T-helper 22 cell (primary cell): ENCODE measurements at regions not wholly inside any gene's neighbourhood (a gene's known extent, or its start where the extent isn't known, plus 50 kb on each side); places are given as distances from the start of the nearest gene placed in this dataset.

Experiments
- DNase-seq: peaks from one replicate; pipeline ENCODE4 v3.0.0-alpha.2; 2020; ENCODE audit warnings: low read depth

DNA sequence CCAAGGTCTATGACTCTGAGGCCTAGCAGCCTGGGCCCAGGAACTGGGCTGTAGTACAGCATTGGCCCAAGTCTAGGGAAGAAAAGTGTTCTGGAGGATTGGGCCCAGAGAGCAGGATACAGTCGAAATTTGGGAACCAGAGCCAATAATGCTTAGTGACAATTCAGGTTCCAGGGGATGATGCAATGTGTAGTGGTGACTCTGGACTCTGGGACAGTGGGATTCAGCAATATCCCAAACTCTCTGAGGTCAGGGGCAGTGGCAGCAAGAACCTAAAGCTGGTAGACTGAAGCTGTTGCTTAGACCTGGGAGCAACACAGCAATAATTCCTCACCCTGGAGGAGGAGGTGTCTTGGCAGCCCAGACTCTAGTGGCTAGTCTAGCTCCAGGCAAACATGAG, 545.5 kb upstream of the ARGLU1 start:
- DNase-seq, result no peak

DNA sequence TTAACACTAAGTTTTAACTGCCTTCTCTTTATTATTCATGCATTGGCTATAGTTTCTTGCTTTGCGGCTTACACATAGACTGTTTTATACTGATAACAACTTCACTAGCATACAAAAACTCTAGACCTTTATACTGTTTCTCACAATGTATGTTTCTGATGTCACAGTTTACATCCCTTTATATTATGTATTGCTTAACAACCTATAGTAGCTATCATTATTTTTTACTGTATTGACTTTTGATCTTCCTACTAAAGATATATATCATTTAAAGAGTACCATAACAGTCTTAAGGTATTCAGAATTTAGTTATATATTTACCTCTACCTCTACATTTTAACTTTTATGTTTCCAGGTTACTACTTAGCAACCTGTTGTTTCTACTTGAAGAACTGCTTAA, 543.3 kb upstream of the ARGLU1 start:
- DNase-seq, result no peak

GRCh38 chr13:107104631-107105030, 536.7 kb upstream of the ARGLU1 start:
- DNase-seq, result no peak

DNA sequence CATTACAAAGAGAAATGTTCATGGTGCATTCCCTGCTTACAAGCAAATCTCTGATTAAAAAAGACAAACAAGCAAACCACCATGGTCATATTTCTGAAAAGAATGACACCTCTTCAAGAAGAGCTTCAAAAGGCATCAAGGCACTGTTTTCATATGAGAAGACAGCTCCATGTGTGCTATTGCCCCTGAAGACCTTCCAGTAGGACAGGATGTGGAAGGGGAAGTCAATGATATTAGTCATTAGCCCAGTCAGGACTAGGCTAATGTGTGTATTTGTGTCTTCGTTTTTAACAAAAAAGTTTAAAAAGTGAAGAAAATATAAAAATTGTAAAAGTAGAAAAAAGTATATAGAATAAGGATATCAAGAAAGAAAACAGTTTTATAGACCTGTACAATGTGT, 534.7 kb upstream of the ARGLU1 start:
- no peak for DNase-seq

DNA sequence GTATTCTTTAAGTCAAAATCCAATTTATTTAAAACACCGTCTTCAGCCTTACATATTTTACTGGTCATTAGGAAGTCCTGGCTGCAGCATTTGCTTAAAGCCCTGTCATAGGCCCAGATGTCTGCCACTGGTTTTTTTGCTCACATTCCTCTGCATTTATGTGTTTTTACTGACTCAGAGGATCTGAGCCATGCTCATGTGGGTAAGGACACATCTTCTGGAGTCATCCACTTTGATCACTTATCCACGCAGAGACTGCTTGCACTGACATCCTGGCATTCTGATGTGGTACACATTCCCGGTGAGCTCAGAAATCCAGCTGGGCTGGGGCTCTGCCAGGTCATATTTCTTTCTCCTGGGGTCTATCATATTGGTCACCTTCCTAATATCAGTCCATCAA, 531.7 kb upstream of the ARGLU1 start:
- DNase-seq, result no peak

DNA sequence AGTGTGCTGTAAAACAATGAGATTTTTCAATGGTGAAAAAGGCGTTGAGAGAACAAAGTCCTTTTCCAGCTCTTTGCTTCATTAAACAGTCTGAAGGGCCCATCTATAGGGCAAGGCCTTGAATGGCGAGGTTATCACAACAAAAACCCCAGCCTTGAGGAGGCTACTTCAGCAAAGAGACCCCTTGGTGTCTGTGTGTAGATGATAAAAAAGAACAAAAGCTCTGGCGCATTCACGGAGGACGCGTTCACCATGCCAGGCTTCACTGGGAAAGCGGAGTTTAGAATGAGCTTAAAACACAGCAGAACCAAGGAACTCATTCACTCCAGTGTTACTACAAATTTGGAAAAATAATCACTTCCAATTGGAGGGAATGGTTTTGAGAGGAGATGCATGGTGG, 530.0 kb upstream of the ARGLU1 start:
- DNase-seq, result no peak

DNA sequence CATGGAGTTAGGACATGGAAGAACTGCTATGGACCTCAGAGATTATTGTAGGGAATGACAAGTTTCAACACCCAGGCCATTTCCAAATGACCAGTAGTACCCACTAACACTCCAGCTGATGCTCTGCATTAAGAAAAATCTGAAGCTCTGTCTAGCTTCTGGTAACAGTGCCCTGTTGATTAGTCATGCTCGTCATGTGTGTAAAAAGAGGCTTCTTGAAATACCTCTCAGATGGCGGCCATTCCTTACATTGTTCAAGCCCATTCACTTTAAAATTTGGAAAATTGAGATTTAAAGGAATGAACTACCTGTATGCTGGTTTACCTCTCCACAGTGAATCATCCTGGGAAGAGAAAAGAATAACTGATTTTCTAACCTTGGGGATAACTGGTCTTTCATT, 527.9 kb upstream of the ARGLU1 start:
- no peak for DNase-seq

DNA sequence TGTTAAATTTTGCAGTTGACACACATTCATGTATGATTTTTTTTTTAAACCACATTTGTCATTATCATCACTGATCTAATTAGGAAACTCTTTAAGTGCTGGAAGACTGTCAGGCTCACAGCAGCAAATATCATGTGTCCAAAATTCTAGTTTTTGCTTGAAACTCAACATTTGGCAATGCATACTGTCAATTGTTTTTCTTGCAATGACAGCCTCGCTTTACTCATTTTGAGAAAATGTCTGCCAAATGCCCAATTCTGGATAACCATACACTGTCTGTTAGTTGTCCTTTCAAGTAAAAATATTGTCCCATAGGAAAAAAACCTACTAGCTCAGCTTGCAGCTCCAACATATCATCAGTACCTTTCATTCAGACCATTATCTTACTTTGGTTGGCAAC, 523.9 kb upstream of the ARGLU1 start:
- DNase-seq, result no peak

- DNase-seq, result no peak
Observed at GRCh38 chr13:107091428-107091827, 523.5 kb upstream of the ARGLU1 start.

DNA sequence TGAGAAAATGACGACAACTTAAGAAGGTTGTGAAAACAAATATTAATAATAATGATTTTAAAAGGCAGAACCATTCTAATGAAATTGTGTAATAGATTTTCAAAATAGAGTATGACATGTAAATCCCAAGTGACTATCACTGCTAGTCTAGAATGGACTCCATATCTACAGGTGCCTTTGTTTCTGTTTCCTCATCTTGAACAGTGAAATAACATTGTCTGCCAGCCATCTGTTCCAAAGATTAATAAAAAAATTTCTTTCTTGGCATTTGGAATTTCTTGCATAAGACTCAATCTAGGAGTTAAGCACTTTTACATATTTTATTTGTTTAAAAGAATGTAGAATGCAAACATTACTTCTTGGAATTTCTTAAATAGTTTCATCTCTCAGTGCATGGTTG, 520.1 kb upstream of the ARGLU1 start:
- DNase-seq, result no peak

GRCh38 chr13:107079423-107080049, 511.6 kb upstream of the ARGLU1 start:
- DNase-seq, result no peak

DNA sequence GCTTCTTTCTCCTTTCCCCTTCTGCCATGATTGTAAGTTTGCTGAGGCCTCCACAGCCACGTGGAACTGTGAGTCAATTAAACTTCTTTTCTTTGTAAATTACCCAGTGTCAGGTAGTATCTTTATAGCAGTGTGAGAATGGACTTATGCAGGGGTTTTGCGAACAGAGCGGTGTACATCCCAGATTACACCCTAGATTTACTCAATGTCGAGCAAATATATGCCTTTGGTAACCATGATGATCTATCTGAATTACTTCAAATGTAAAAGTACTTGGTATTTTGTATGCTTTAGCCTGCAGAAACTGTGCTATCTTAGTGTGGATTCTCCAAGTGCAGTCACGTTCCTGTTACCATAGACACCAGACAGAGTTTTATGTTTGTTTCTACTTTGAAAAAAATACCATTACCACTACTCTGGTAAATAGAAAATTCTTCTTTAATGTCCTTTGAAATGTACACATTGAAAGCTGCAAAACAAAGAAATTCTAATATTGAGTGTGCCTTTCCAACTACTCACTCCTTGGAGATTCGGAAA, 510.4 kb upstream of the ARGLU1 start:
- DNase-seq, result no peak

DNA sequence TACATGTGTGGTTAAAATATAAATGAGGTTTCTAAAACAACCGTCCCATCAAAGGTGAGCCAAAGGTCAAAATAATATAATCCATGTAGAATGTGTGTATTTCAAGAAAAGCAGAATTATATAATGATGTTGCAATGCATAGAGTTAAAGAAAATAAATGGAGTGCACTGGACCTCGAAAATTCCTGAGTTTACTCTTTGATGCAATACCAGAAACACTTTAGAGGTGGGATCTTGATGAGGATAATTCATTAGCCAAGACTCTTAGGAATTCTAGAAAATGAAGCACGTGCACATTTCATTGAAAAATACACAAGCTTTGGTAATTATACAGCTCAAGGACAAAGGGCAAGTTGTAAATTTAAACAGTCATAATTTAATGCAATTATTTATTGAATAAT, 508.9 kb upstream of the ARGLU1 start:
- DNase-seq, result no peak

DNA sequence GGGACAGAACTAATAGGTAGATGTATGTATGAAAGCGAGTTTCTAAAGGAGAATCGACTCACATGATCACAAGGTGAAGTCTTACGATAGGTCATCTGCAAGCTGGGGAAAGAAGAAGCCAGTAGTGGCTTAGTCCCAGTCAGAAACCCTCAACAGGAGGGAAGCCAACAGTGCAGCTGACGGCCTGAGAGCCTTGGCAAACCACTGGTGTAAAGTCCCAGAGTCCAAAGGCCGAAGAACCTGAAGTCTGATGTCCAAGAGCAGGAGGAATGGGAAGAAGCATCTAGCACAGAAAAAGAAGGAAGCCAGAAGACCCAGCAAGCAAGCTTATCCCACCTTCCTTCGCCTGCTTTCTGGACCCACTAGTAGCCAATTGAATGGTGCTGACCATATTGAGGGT, 507.6 kb upstream of the ARGLU1 start:
- DNase-seq, result no peak

DNA sequence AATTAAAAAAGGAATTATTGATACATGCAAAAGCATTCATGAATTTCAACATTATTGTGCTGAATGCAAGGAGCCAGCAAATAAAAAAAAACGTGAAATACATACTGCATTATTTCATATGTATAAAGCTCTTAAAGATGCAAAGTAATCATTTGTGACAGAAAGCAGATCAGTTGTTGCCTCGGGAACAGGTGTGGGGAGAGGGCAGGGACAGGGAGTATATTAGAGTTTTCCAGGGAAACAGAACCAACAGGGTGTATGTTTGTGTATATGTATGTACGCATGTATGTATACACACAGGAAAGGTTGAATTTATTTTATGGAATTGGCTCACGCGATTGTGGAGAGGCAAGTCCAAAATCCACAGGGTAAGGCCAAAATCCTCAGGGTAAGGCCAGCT, 502.9 kb upstream of the ARGLU1 start:
- no peak for DNase-seq

- DNase-seq, result no peak
Observed at GRCh38 chr13:107069108-107069776, 501.3 kb upstream of the ARGLU1 start.

GRCh38 chr13:107067381-107067780, 499.4 kb upstream of the ARGLU1 start:
- DNase-seq, result no peak

GRCh38 chr13:107066355-107066754, 498.4 kb upstream of the ARGLU1 start:
- DNase-seq, result no peak

GRCh38 chr13:107065036-107065435, 497.1 kb upstream of the ARGLU1 start:
- DNase-seq, result no peak

DNA sequence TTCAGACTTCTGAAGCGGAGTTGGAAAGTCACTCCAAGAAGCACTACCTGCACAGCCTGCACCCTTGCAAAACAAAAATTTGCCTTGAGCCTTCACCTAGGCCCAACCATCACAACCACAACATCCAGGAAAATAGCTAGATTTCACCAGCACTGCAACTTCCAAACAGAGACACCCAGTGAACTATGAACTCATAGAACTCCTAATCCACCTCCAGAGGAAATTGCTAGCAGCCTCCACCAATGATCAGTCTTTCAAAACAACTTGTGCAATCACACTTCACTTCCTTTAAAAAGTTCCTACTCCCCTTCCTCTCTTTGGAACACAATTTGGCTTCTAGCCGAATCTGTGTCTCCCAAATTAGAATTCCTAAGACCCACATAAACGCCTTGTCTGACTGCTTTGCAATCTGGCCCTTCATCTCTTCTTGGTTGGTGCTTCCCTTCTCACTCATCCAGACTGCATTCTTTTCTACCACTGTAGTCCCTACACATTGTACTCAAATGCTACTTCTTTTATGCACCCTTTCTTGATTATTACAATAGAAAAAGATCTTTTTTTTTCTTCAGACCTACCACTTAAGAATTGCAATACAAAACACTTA, 489.2 kb upstream of the ARGLU1 start:
- no peak for DNase-seq

DNA sequence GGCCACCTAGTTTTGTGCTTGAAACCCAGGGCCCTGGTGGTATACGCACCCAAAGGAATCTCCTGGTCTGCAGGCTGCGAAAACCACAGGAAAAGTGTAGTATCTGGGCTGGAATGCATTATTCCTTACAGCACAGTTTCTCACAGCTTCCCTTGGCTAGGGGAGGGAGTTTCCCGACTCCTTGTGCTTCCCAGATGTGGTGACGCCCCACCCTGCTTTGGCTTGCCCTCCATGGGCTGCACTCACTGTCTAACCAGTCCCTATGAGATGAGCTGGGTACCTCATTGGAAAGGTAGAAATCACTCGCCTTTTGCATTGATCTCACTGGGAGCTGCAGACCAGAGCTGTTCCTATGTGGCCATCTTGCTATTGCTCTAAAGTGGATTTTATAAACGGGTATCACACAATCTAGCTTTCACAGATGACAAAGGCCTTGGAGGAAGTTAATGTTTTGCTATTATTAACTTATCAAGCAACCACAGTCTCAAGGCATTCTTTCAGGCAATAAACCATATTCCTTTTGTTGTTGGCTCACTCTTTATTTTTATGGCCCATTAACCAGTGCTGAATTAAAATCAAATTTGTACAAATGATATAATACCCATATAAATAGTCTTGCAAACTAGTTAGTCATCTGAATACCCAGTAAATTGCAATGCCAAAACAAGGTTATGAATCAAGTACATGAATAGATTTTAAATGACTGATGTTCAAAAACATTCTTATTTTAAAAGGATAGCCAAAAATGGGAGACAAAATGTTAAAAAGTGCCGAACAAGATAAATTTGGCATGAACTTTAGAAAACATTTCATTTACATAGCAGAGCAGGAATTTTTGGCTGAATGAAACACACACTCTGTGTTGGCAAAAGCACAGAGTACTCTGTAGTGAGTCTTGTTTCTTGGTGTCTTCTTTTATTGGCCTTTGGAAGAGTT, 475.4 kb upstream of the ARGLU1 start:
- DNase-seq, result no peak

DNA sequence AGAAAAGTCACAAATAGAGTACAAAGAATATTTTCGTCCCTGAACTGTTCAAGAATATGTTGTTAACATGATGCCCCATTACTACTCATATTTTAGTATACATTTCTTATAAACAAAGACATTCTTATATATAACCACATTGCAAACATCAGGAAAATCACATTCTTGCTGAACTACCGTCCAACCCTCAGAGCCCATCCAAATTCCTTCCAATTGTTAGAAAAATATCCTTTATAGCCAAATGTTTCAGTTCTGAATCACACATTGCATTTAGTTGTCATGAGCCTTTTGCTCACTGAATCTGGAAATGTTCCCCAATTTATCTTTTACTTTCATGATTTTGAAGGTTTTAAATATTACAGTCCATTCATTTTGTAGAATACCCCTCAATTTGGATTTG, 467.8 kb upstream of the ARGLU1 start:
- DNase-seq, result no peak
